ENCODE measurements at regions not wholly inside any gene's neighbourhood (a gene's known extent, or its start where the extent isn't known, plus 50 kb on each side); places are given as distances from the start of the nearest gene placed in this dataset.
"Not testable (repeated sequence)": the region's sequence is repeated elsewhere in the genome, so short reads cannot be mapped to it uniquely, and the experiment has no call there.

- DNase-seq (ENCODE audit: low read depth, low spot score) = no peak
Observed at GRCh38 chr4:82192017-82192673, 181.6 kb downstream of the HNRNPD start.

GRCh38 chr4:82181789-82182188 lies 192.0 kb downstream of the HNRNPD start:
- no peak for DNase-seq (ENCODE audit: low read depth, low spot score)

- DNase-seq (ENCODE audit: low read depth, low spot score) = no peak
Observed at GRCh38 chr4:82172186-82172585, 201.6 kb downstream of the HNRNPD start.

GRCh38 chr4:82171531-82172155 lies 202.1 kb downstream of the HNRNPD start:
- no peak for DNase-seq (ENCODE audit: low read depth, low spot score)

- DNase-seq (ENCODE audit: low read depth, low spot score) = no peak
Observed at GRCh38 chr4:82149750-82150149, 224.0 kb downstream of the HNRNPD start.

GRCh38 chr4:82145850-82146249 lies 227.9 kb downstream of the HNRNPD start:
- no peak for DNase-seq (ENCODE audit: low read depth, low spot score)

- no peak for DNase-seq (ENCODE audit: low read depth, low spot score)
Observed at GRCh38 chr4:82140422-82140821, 233.4 kb downstream of the HNRNPD start.

- no peak for DNase-seq (ENCODE audit: low read depth, low spot score)
Observed at GRCh38 chr4:82139287-82139686, 234.5 kb downstream of the HNRNPD start.

- no peak for DNase-seq (ENCODE audit: low read depth, low spot score)
Observed at GRCh38 chr4:82138374-82138773, 235.4 kb downstream of the HNRNPD start.

GRCh38 chr4:82136161-82136801 lies 237.5 kb downstream of the HNRNPD start:
- DNase-seq (ENCODE audit: low read depth, low spot score) = no peak

- DNase-seq (ENCODE audit: low read depth, low spot score) = no peak
Observed at GRCh38 chr4:82128355-82128754, 245.4 kb downstream of the HNRNPD start.

- no peak for DNase-seq (ENCODE audit: low read depth, low spot score)
Observed at GRCh38 chr4:82126512-82127040, 247.2 kb downstream of the HNRNPD start.

- DNase-seq (ENCODE audit: low read depth, low spot score) = no peak
Observed at GRCh38 chr4:82125787-82126297, 247.9 kb downstream of the HNRNPD start.

GRCh38 chr4:82124932-82125786 lies 248.6 kb downstream of the HNRNPD start:
- DNase-seq (ENCODE audit: low read depth, low spot score) = no peak

GRCh38 chr4:82124365-82124764 lies 249.4 kb downstream of the HNRNPD start:
- DNase-seq (ENCODE audit: low read depth, low spot score) = no peak

GRCh38 chr4:82123934-82124333 lies 249.9 kb downstream of the HNRNPD start:
- DNase-seq (ENCODE audit: low read depth, low spot score) = no peak

- not testable (repeated sequence) for DNase-seq (ENCODE audit: low read depth, low spot score)
Observed at GRCh38 chr4:82115183-82115582, 258.6 kb downstream of the HNRNPD start.

- DNase-seq (ENCODE audit: low read depth, low spot score) = no peak
Observed at GRCh38 chr4:82108506-82108905, 265.3 kb downstream of the HNRNPD start.

- DNase-seq (ENCODE audit: low read depth, low spot score) = no peak
Observed at GRCh38 chr4:82104578-82104977, 269.2 kb downstream of the HNRNPD start.

- DNase-seq (ENCODE audit: low read depth, low spot score) = peak; percentile 40
Observed at GRCh38 chr4:82099928-82100579, 273.7 kb downstream of the HNRNPD start.

GRCh38 chr4:82097504-82097903 lies 276.3 kb downstream of the HNRNPD start:
- DNase-seq (ENCODE audit: low read depth, low spot score) = peak; percentile 43

All from astrocyte of the hippocampus (primary cell).